Transverse colon (tissue), 4 donors: ENCODE measurements at regions not wholly inside any gene's neighbourhood (a gene's known extent, or its start where the extent isn't known, plus 50 kb on each side); places are given as distances from the start of the nearest gene placed in this dataset.

Source experiments
- DNase-seq: peaks from one replicate; pipeline ENCODE4 v3.0.0-alpha.2; 2019
- H3K27ac ChIP-seq, 4 donors: fragments of 200-600 bp; sonication (generic); 2 replicates each; pipeline ENCODE4 v1.5.1; 2016 to 2018; ENCODE audit warnings: inconsistent platforms in 4 of 4
- H3K27me3 ChIP-seq: fragments of 200-600 bp; sonication (generic); 2 replicates; pipeline ENCODE4 v1.5.1; 2017; ENCODE audit warnings: inconsistent platforms
- H3K36me3 ChIP-seq, 4 donors: fragments of 200-600 bp; sonication (generic); 2 replicates each; pipeline ENCODE4 v1.5.1; 2017 to 2019; ENCODE audit warnings: inconsistent platforms in 4 of 4
- H3K4me1 ChIP-seq, 4 donors: fragments of 200-600 bp; sonication (generic); 2 replicates each; pipeline ENCODE4 v1.5.1; 2017 to 2020; ENCODE audit warnings: inconsistent platforms in 4 of 4
- H3K4me3 ChIP-seq, 4 donors: fragments of 200-600 bp; sonication (generic); 1 replicate in 1 of 4; 2 replicates in 3 of 4; pipeline versions ENCODE4 v1.5.1 to v1.6.1; 2017 to 2019; ENCODE audit warnings: inconsistent platforms in 4 of 4
- H3K9me3 ChIP-seq, 2 donors: fragments of 200-600 bp; sonication (generic); 2 replicates each; pipeline ENCODE4 v1.5.1; 2017 to 2019; ENCODE audit warnings: inconsistent platforms in 2 of 2
- CTCF ChIP-seq, 5 experiments: fragments of 200-600 bp in 3 of 5; fragments of 450-650 bp in 2 of 5; sonication (generic) in 3 of 5; IDR thresholded peaks; 1 replicate in 2 of 5; 2 replicates in 3 of 5; pipeline ENCODE4 v1.5.1; 2016 to 2017; ENCODE audit warnings: antibody characterized with exemption in 5 of 5, inconsistent platforms in 3 of 5, mild to moderate bottlenecking in 2 of 5, moderate library complexity in 1 of 5
- EP300 ChIP-seq: sonication (generic); formaldehyde crosslinking; IDR thresholded peaks from one replicate; pipeline ENCODE4 v1.6.1; 2017; ENCODE audit warnings: antibody characterized with exemption, low read depth
- POLR2A ChIP-seq: fragments of 450-650 bp; IDR thresholded peaks from one replicate; pipeline ENCODE4 v1.6.1; 2016; ENCODE audit warnings: antibody characterized with exemption, mild to moderate bottlenecking, moderate library complexity
- POLR2AphosphoS5 ChIP-seq, 3 donors: sonication (generic); formaldehyde crosslinking; IDR thresholded peaks; one replicate each; pipeline ENCODE4 v1.6.1; 2016; ENCODE audit warnings: antibody characterized with exemption in 3 of 3
- WGBS, 2 donors: methylation state at CpG; one replicate each; pipeline ENCODE4 v1.1.5; 2018; ENCODE audit warnings: low coverage in 1 of 2; 5-methylcytosine and 5-hydroxymethylcytosine counted together
- in situ Hi-C, 4 donors: fragments of 200-750 bp; cut with MboI; loops; one replicate each; pipeline versions ENCODE4 v1.15.0 to v1.15.1; 2017; ENCODE audit warnings: low sequenced_read_pairs in 3 of 4, low pct_ligation_motif_present in 1 of 4, low pct_unique_long_range_greater_than_20kb in 1 of 4
- intact Hi-C: fragments of 100-400 bp; cut with DNase I; formaldehyde crosslinking; loops from one replicate; pipeline ENCODE4 v1.15.1; 2023; ENCODE audit warnings: low total_unique reads

DNA sequence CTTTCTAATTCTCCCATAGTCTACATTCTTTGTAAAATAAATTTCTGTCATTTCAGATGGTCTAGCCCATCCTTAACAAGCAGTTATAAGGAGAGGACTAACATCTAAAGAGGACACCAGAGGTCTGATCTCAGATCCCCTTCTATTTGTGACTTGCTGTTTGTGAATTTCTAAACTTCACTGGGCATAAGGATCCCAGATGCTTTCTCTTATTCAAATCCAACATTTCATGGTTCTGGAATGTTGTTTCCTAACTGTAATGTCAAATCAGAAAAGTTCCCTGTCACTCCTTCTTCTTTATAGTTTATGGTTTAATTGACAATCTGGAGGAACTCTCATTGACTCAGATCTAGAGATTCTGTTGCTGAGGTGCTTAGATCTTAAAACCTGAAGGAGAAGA is 430.2 kb downstream of the MEIS1 start:
- DNase-seq: no peak
- Histone ChIP-seq H3K27me3 (no peaks in the 10 kb centered on the region), H3K4me3 (no peak overlapping the region), H3K36me3 (no peaks in the 10 kb centered on the region), H3K4me1 (peaks cover 0 to 11% (median 0%) of the 10 kb centered on the region in 4 donors), H3K27ac (peak overlapping the region in 3 of 4 donors; percentile 27 to 73 (median 67)), H3K9me3 (no peaks in the 10 kb centered on the region)
- no peak for TF ChIP-seq POLR2A
- no peak for TF ChIP-seq POLR2AphosphoS5 (IDR thresholded peaks at IDR 0.05)
- no peak for TF ChIP-seq CTCF (IDR thresholded peaks at IDR 0.05)
- TF ChIP-seq EP300: no peak
- in situ Hi-C loops: no loop called here
- intact Hi-C loops: loop anchor here (10.0 kb wide), 1 partner anchor 350 kb away; no protein-coding TSS in a partner anchor

- WGBS, 2 donors: 37 to 48% methylated on average over 3 of the region's 3 CpGs
- DNase-seq: no peak
- no peaks in the 10 kb centered on the region for H3K27me3 ChIP-seq
- H3K36me3 ChIP-seq: no peaks in the 10 kb centered on the region
- H3K27ac ChIP-seq: peak overlapping the region in 2 of 4 donors; percentile 67 to 73
- intact Hi-C loops: loop anchor here (10.0 kb wide), 1 partner anchor 348 kb away; no protein-coding TSS in a partner anchor
- in situ Hi-C loops: no loop called here
- peaks cover 0 to 11% (median 0%) of the 10 kb centered on the region in 4 donors for H3K4me1 ChIP-seq
- H3K9me3 ChIP-seq: no peaks in the 10 kb centered on the region
- H3K4me3 ChIP-seq: no peak overlapping the region
- TF ChIP-seq POLR2AphosphoS5 (IDR thresholded peaks at IDR 0.05) (no peak), EP300 (no peak), CTCF (IDR thresholded peaks at IDR 0.05) (no peak), POLR2A (no peak)
Observed at GRCh38 chr2:66866331-66867062, 431.6 kb downstream of the MEIS1 start.

DNA sequence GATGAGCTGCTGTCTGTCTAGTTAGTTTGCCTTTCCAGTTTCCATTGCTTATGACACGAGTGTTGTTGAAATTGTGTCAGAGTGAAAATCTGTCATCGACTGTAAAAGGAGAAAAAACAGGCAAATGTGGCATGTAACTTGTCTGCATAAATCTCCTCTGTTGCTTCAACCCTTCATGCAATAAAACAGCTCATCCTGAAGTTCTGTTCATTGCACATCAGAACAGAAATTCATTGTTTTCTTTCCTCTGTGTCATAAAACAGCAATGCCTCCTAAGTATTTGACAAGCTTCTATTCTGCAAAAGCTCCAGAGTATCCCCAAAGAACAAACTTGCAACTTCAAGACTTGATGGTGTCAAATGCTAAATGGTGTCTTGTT is 432.1 kb downstream of the MEIS1 start:
- in situ Hi-C loops: no loop called here
- no peak for DNase-seq
- peak overlapping the region in 1 of 4 donors; percentile 73 for H3K27ac ChIP-seq
- WGBS, 2 donors: 30 to 36% methylated on average over 2 of the region's 2 CpGs
- H3K36me3 ChIP-seq: no peaks in the 10 kb centered on the region
- no peaks in the 10 kb centered on the region for H3K9me3 ChIP-seq
- intact Hi-C loops: loop anchor here (10.0 kb wide), 1 partner anchor 348 kb away; no protein-coding TSS in a partner anchor
- H3K4me3 ChIP-seq: no peak overlapping the region
- peaks cover 0 to 11% (median 0%) of the 10 kb centered on the region in 4 donors for H3K4me1 ChIP-seq
- TF ChIP-seq POLR2A (no peak), CTCF (IDR thresholded peaks at IDR 0.05) (no peak), EP300 (no peak), POLR2AphosphoS5 (IDR thresholded peaks at IDR 0.05) (no peak)
- no peaks in the 10 kb centered on the region for H3K27me3 ChIP-seq

DNA sequence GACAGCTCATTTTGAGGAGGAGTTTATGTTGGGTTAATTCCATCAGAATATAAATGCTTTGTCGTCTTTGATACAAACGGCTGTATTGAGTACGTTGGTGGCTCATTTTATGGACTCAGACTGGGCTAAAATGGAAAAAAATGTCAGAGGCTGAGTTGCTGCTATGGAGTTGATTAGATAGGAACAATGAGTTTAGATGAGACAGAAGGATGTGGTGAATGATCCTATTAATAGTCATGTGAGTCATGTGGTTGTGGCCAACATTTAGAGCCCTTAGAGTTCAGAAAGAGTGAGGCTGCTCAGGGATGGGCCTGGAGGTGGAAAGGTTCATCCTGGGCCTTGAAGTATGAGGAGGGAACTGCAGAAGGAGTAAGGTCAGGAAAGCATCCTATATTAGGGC is 434.2 kb downstream of the MEIS1 start:
- Histone ChIP-seq H3K36me3 (no peaks in the 10 kb centered on the region), H3K27ac (no peak overlapping the region), H3K9me3 (no peaks in the 10 kb centered on the region), H3K4me3 (no peak overlapping the region), H3K4me1 (peaks cover 0 to 11% (median 0%) of the 10 kb centered on the region in 4 donors), H3K27me3 (no peaks in the 10 kb centered on the region)
- no peak for DNase-seq
- WGBS, 2 donors: 79 to 81% methylated on average over 3 of the region's 3 CpGs
- intact Hi-C loops: loop anchor here (10.0 kb wide), 1 partner anchor 346 kb away; no protein-coding TSS in a partner anchor
- no peak for TF ChIP-seq EP300
- no peak for TF ChIP-seq POLR2A
- TF ChIP-seq CTCF (IDR thresholded peaks at IDR 0.05): no peak
- no peak for TF ChIP-seq POLR2AphosphoS5 (IDR thresholded peaks at IDR 0.05)
- in situ Hi-C loops: no loop called here
